Testis (tissue), 2 donors: ENCODE measurements at regions not wholly inside any gene's neighbourhood (a gene's known extent, or its start where the extent isn't known, plus 50 kb on each side); places are given as distances from the start of the nearest gene placed in this dataset.

Source experiments
- POLR2A ChIP-seq: fragments of 450-650 bp; IDR thresholded peaks from one replicate; pipeline ENCODE4 v1.6.1; 2017; ENCODE audit warnings: antibody characterized with exemption, mild to moderate bottlenecking, moderate library complexity
- TF ChIP-seq, protein P1 (sequence below), 3 experiments: fragments of 450-650 bp in 2 of 3; fragments of 200-600 bp in 1 of 3; sonication (generic) in 1 of 3; IDR thresholded peaks; one replicate each; pipeline ENCODE4 v1.5.1; 2016 to 2019; ENCODE audit warnings: antibody characterized with exemption in 3 of 3, mild to moderate bottlenecking in 2 of 3, moderate library complexity in 1 of 3

GRCh38 chr12:32030676-32031075 lies 71.5 kb downstream of the RESF1 start:
- TF ChIP-seq, protein P1, sequence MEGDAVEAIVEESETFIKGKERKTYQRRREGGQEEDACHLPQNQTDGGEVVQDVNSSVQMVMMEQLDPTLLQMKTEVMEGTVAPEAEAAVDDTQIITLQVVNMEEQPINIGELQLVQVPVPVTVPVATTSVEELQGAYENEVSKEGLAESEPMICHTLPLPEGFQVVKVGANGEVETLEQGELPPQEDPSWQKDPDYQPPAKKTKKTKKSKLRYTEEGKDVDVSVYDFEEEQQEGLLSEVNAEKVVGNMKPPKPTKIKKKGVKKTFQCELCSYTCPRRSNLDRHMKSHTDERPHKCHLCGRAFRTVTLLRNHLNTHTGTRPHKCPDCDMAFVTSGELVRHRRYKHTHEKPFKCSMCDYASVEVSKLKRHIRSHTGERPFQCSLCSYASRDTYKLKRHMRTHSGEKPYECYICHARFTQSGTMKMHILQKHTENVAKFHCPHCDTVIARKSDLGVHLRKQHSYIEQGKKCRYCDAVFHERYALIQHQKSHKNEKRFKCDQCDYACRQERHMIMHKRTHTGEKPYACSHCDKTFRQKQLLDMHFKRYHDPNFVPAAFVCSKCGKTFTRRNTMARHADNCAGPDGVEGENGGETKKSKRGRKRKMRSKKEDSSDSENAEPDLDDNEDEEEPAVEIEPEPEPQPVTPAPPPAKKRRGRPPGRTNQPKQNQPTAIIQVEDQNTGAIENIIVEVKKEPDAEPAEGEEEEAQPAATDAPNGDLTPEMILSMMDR (IDR thresholded peaks at IDR 0.05), result no peak
- TF ChIP-seq POLR2A, result no peak
